GM21619 (cell line): ENCODE measurements at regions not wholly inside any gene's neighbourhood (a gene's known extent, or its start where the extent isn't known, plus 50 kb on each side); places are given as distances from the start of the nearest gene placed in this dataset.

Experiments
- ATAC-seq: cut with Tn5 transposase; IDR thresholded peaks from one replicate; pipeline ENCODE4 v1.9.1; 2021; ENCODE audit not compliant: unreplicated experiment

- no peak for ATAC-seq
Observed at GRCh38 chr20:22407237-22408193, 176.9 kb downstream of the FOXA2 start.

- no peak for ATAC-seq
Observed at GRCh38 chr20:22404419-22405170, 179.8 kb downstream of the FOXA2 start.

- no peak for ATAC-seq
Observed at GRCh38 chr20:22403632-22404361, 180.6 kb downstream of the FOXA2 start.

DNA sequence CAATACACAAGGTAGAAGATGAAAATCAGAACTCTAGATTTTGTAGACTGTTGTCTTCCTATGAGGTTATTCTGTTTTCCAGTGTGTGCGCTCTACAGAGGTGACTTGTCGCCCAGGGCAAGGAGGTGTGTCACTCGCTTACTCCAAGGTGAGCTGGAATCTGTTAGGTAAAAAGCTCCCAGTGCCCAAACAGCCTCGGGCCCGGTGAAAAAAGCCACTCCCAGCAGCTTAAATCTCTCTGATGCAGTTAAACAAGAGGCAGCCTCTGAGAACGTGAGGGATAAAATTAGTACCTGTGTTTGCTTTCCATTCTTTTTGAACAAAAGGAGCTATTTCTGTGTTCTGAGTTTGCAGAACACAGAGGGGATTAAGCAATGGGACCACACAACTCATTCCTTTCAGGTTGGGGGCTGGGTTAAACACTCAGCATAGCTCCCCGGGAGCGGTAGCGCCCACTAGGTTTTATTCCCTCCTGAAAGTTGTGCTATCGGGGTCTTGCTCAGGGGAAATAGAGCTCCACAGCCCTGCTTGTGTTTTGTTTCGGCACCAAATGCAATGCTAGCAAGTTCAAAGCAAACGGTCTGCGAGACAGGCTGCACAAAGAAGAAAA, 181.2 kb downstream of the FOXA2 start:
- ATAC-seq, result no peak

- ATAC-seq, result no peak
Observed at GRCh38 chr20:22402550-22402949, 181.8 kb downstream of the FOXA2 start.

DNA sequence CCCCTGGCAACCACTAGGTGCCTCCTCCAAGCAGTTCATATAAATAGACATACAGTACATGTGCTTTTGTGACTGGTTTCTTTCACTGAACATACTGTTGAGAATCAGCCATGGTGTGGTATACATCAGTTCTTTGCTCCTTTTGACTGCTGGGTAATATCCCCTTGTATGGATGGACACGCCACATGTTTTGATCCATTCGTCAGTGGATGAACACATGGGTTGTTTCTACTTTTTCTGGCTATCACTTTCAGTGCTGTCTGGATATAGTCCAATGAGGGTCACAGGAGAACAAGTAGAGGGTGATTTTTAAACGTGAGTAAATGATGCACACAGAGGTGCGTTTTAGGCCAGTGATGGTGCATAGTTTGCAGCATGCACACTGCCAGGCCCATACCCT, 183.9 kb downstream of the FOXA2 start:
- ATAC-seq, result no peak

GRCh38 chr20:22394583-22394982, 189.8 kb downstream of the FOXA2 start:
- ATAC-seq, result no peak

- ATAC-seq, result no peak
Observed at GRCh38 chr20:22390543-22390903, 193.8 kb downstream of the FOXA2 start.

DNA sequence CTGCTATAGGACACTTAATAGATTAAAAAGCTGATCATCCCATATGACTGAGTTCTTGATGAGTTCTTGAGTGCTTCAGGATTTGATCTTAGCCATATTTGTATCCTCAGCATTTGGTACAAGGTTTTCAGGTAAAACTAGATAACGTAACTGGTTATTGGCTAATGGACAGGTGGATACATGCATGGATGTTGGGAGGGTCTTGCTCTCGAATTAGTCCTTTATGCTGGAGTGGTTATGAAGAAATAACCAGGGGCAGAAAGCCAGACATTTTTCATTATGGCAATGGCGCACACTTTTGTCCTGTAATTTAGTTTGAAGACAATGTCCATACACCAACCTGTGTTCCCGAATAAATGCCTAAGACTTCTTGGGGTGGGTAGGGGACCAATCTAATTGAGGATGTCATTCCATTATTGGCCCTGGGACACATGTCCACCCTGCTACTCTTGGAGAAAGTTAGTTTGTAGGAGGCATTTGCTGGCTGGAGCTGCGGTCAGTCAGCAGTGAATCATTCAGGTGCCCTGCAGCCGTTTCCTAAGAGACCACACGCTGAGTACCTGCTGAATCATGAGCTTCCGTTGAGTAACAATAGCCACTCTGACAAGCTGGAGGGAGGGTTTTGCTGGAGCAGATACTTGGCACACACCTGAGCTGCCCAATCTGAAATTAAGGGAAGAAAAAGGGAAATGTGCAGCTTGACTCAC, 194.4 kb downstream of the FOXA2 start:
- no peak for ATAC-seq

GRCh38 chr20:22387452-22387851, 196.9 kb downstream of the FOXA2 start:
- ATAC-seq, result no peak

- no peak for ATAC-seq
Observed at GRCh38 chr20:22386306-22386623, 198.1 kb downstream of the FOXA2 start.

DNA sequence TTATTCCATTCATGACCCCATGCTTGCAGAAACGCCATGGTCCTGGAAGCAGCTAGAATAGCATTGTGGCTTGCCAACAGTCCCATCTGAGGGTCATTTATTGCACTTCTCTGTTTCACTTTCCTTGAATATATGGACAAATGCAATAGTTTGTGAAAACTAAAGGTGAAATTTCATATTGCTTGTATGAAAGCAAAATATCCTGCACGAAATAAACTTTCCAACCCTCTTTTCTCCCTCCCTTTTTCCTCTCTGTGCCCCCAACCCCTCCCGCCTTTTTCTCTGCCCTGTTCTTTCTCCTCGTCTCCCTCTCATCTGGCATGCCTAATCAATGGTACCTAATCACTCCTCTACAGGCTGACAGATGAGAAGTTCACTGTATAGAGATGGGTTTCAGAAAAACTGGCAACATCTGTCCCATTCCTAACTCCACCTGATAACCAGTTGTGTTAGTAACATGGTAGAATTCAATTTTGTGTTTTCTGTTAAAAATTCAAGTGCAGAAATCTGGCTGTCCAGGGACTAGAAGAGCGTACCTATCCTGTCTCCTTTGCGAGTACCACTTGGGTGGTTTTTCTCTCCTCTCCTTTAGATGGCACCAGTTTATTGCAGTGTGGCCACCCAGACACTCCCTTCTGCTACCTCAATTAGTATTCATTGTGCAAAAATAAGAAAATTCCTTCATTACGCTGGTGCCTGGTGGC, 198.6 kb downstream of the FOXA2 start:
- no peak for ATAC-seq

DNA sequence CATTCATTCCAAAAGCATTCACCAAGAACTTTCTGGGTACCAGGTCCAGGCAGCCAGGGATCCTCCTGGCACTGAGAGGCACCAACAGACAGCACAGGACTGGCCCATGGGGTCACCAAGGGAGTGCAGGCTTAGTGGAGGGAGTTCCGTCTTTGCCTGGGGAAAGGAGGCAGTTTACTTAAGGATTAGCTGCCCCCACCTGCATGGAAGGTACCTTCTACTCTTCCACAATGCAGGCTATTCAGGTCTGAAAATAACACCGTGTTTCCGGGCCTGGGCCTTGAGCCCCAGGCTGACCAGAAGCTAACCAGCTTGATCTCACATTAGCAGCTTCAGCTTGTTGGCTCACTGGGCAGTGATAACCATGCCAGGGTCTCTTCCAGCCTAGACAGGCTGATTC, 199.4 kb downstream of the FOXA2 start:
- ATAC-seq, result no peak

DNA sequence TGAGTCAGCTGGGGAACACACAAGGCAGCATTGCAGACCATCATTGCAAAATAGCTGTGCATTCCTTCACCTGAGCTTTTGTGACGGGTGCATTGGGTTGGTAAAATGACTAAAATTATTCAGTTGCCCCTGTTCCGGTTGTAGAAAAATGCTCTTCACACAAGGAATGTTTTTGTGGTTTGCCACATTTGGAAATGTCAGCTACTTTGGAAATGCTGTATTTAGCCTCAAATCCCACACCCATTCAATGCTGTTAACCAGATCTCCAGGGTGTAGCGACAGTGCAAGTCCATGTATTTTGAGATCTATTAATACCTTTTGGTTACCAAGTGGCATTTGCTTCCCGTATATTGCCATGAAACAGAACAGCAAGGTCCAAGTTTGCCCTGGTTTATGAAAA, 201.2 kb downstream of the FOXA2 start:
- ATAC-seq, result no peak

GRCh38 chr20:22382742-22383141, 201.6 kb downstream of the FOXA2 start:
- no peak for ATAC-seq

GRCh38 chr20:22381812-22382416, 202.5 kb downstream of the FOXA2 start:
- ATAC-seq, result no peak

- no peak for ATAC-seq
Observed at GRCh38 chr20:22379472-22379871, 204.9 kb downstream of the FOXA2 start.

DNA sequence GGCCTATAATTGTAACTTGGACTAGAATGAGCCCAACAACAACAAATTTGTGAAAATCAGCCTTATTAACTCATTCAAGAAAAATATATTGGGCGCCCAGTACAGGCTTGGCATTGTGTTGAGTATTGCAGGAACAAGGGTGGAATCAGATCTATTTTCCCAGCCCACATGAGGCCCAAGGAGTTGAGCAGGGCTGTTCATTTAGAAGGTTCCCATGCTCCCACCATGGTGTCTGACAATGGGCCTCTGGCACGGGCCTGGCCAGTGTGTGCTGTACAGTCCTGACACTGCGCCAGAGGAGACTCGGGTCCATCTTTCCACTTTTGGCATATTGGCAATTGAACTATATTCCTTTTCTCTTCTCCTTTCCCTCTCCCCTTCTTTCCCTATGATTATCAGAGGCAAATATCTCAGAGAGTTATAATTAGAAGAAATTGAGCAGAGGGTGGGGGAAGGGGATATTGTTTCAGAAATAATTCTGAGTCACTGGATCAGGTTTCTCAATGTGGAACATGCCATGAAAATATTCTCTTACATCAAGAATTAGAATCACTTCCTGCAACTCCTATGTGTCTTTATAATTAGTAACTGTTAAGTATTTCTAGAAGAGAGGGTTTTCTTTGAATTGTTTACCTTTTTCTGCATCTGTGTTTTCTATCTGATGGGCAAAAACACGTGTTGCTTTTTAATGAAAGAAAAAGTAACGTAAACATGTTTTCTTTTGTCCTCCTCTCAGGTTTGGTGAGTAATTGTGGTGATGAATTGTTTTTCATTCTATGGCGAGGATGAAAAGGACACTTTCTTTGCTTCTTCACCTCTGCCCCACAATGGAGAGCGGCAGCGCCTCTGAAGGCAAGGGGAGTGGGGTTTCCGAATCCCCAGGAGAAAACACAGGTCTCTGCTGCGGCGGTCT, 209.4 kb downstream of the FOXA2 start:
- ATAC-seq, result no peak

GRCh38 chr20:22374066-22374465, 210.3 kb downstream of the FOXA2 start:
- no peak for ATAC-seq
